Fibroblast of mammary gland (primary cell): ENCODE measurements at regions not wholly inside any gene's neighbourhood (a gene's known extent, or its start where the extent isn't known, plus 50 kb on each side); places are given as distances from the start of the nearest gene placed in this dataset.
"Not testable (repeated sequence)": the region's sequence is repeated elsewhere in the genome, so short reads cannot be mapped to it uniquely, and the experiment has no call there.

Experiments used
- DNase-seq: peaks from one replicate; pipeline ENCODE4 v3.0.0-alpha.2; 2010; ENCODE audit warnings: low read depth
- H3K4me3 ChIP-seq: 2 replicates; pipeline ENCODE4 v1.5.1; 2011; ENCODE audit warnings: low read depth, mild to moderate bottlenecking, low read length, moderate library complexity; ENCODE audit not compliant: control insufficient read depth
- TF ChIP-seq, protein P1 (sequence below): conservative IDR thresholded peaks from 2 replicates; pipeline ENCODE4 v1.5.1; 2011; ENCODE audit warnings: low read depth, low read length, inconsistent platforms; ENCODE audit not compliant: control insufficient read depth, insufficient read depth

DNA sequence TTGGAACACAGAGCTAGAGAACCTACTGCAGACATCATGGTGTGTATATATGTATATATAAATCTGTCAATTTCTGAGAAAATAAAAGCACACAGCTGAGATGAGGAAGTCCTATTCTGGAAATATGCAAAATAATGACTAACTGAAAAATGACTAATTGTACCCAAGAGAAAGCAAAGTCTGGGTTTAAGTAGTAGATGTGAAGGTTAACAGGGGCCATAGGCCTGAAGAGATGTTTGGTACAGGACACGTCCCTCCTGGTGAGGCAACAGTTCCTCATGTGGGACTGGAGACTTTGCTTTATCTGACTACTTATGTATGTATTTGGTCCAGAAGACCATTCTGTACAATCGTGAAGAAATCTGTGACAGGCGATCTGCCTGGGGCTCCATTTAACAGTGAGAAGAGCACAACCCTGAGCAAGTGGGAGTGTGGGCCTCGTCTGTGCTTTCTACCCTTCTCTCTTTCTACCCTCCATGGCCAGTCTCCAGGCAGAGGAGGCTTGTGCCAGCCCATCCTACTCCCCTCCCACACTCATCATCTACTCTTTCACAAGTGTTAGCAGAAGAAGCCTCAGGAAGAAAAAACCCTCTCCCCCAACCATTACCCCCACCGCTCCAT lies 67.5 kb downstream of the SLC41A2 start:
- H3K4me3 ChIP-seq: no peak overlapping the region
- peak; percentile 37 for DNase-seq
- TF ChIP-seq, protein P1, sequence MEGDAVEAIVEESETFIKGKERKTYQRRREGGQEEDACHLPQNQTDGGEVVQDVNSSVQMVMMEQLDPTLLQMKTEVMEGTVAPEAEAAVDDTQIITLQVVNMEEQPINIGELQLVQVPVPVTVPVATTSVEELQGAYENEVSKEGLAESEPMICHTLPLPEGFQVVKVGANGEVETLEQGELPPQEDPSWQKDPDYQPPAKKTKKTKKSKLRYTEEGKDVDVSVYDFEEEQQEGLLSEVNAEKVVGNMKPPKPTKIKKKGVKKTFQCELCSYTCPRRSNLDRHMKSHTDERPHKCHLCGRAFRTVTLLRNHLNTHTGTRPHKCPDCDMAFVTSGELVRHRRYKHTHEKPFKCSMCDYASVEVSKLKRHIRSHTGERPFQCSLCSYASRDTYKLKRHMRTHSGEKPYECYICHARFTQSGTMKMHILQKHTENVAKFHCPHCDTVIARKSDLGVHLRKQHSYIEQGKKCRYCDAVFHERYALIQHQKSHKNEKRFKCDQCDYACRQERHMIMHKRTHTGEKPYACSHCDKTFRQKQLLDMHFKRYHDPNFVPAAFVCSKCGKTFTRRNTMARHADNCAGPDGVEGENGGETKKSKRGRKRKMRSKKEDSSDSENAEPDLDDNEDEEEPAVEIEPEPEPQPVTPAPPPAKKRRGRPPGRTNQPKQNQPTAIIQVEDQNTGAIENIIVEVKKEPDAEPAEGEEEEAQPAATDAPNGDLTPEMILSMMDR: no peak

GRCh38 chr12:104889735-104890134 lies 68.4 kb downstream of the SLC41A2 start:
- H3K4me3 ChIP-seq: no peak overlapping the region
- TF ChIP-seq, protein P1: no peak
- no peak for DNase-seq

GRCh38 chr12:104888892-104889291 lies 69.2 kb downstream of the SLC41A2 start:
- H3K4me3 ChIP-seq: no peak overlapping the region
- TF ChIP-seq, protein P1: no peak
- no peak for DNase-seq

DNA sequence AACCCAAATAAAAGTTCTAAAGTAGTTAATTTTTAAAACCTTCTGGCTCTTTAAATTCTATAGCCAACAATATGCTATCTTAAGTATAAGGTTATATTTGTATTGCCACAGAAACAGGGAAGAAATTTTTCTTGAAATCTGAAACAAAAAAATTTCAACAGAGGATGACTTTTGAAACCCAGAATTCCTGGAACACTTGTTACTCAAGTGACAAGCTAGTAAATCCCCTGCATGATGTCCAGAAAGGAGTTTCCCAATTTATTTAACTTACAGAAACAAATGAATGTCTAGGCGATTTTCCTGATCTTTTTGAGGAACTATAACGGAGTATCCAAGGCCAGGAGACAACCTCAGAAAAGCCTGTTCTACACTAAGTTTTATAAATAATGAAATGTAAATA lies 69.6 kb downstream of the SLC41A2 start:
- no peak for DNase-seq
- no peak overlapping the region for H3K4me3 ChIP-seq
- TF ChIP-seq, protein P1: no peak

DNA sequence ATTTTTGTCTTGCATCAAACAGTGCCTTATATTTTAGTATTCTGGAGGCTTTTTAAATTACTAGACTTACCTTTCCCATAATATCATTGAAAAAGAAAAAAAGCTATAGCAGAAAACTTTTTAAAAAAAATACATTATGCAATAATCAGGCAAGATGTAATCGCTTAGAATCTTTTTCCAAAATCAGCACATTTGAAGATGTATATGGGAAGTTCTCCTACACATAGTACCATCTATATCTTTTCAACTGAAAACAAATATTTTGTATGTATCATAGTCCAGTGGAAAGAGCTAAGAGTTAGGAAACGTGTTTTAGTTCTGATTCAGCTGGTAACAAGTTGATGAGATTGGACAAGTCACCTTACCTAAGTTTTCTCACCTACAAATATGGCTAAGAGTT lies 70.6 kb downstream of the SLC41A2 start:
- no peak overlapping the region for H3K4me3 ChIP-seq
- TF ChIP-seq, protein P1: no peak
- no peak for DNase-seq

DNA sequence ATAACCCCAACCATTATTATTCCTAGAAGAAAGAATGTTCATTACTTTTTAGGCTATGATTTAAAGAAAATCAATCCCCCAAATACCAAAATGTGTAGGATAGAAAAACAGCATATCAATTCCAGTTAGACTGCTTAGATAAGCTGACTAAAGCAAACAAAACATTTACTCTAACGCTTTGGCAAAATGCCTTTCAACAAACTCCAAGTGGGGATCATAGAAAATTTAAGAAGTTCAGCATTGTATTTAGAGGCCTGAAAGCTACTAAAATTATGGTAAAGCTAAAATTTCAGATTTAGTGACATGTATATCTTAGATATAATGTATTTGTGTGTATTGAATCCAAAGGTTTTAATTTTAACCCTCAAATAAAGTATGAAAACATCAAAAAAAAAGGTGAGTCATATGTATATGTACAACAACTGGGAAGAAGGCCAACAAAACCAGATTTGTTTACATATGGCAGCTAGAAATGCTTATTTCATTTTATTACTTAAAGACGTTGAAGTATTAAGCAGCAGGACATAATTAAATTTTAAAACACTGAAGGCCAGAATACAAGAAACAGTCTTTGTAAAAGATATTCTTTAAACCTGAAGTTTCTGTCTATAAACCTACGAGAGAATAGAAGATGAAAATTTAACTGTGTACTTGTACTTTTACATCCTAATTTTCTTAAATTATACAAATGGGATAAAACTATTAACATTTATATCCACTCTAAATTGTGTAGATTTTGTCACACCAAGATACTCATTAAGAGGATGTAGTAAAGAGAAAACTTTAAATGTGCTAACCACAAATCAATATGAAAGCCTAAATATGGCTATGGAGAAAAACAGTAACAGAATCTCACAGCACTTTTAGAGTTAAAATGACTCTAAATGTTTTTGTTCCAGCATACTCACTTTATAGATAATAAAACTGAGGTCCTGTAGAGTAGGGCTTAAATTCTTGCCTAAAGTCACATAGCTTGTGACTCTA lies 71.4 kb downstream of the SLC41A2 start:
- no peak overlapping the region for H3K4me3 ChIP-seq
- TF ChIP-seq, protein P1: no peak
- DNase-seq: peak; percentile 89

GRCh38 chr12:104878858-104879257 lies 79.2 kb downstream of the SLC41A2 start:
- not testable (repeated sequence) for H3K4me3 ChIP-seq, DNase-seq
